H1 (cell line): ENCODE measurements at regions not wholly inside any gene's neighbourhood (a gene's known extent, or its start where the extent isn't known, plus 50 kb on each side); places are given as distances from the start of the nearest gene placed in this dataset.

Source experiments
- CTCF ChIA-PET: fragments of 300-600 bp; sonication (Branson Sonifier 250); formaldehyde crosslinking; loops from one replicate; lab custom pipeline; 2021; ENCODE audit not compliant: partially characterized antibody; lab: Charles Lee
- POLR2A ChIA-PET: fragments of 300-600 bp; sonication (Branson Sonifier 250); formaldehyde crosslinking; loops from one replicate; lab custom pipeline; 2021; ENCODE audit warnings: inconsistent platforms; ENCODE audit not compliant: partially characterized antibody; lab: Charles Lee
- DNase-seq, 2 experiments: peaks; one replicate each; pipeline versions ENCODE4 v3.0.0 to v3.0.0-alpha.2; 2010 to 2022; ENCODE audit warnings: low spot score in 2 of 2, low read depth in 1 of 2, mixed read lengths in 1 of 2
- FAIRE-seq: peaks from 2 replicates; lab custom pipeline; 2011; peaks lifted over from hg19 to GRCh38; lab: Jason Lieb, UNC
- H2AFZ ChIP-seq: 2 replicates; pipeline ENCODE4 v1.8.1; 2012; ENCODE audit warnings: low read length, inconsistent platforms
- H2AK5ac ChIP-seq: 2 replicates; pipeline ENCODE4 v1.6.1; 2013; ENCODE audit warnings: low read depth, low read length
- H2BK120ac ChIP-seq: replicated peaks from 2 replicates; pipeline ENCODE3; 2013; ENCODE audit warnings: low read depth, low read length, inconsistent platforms
- H2BK12ac ChIP-seq: 2 replicates; pipeline ENCODE4 v1.6.1; 2013; ENCODE audit warnings: low read depth, low read length
- H2BK15ac ChIP-seq: 2 replicates; pipeline ENCODE4 v1.6.1; 2013; ENCODE audit warnings: low read length
- H2BK20ac ChIP-seq: 2 replicates; pipeline ENCODE4 v1.6.1; 2013; ENCODE audit warnings: low read length
- H2BK5ac ChIP-seq: 2 replicates; pipeline ENCODE4 v1.6.1; 2013; ENCODE audit warnings: low read depth, low read length
- H3K14ac ChIP-seq: 2 replicates; pipeline ENCODE4 v1.6.1; 2013; ENCODE audit warnings: inconsistent platforms; ENCODE audit not compliant: insufficient read length
- H3K18ac ChIP-seq: 2 replicates; pipeline ENCODE4 v1.6.1; 2013; ENCODE audit warnings: low read length; ENCODE audit errors: extremely low read depth
- H3K23ac ChIP-seq: 2 replicates; pipeline ENCODE4 v1.6.1; 2013; ENCODE audit warnings: inconsistent platforms; ENCODE audit not compliant: insufficient read length
- H3K23me2 ChIP-seq: 2 replicates; pipeline ENCODE4 v1.6.1; 2013; ENCODE audit warnings: low read depth, low read length
- H3K27ac ChIP-seq: 2 replicates; pipeline ENCODE4 v1.6.1; 2011; ENCODE audit warnings: low read depth, low read length, inconsistent platforms
- H3K27me3 ChIP-seq, 4 experiments: replicated peaks in 1 of 4; 1 replicate in 1 of 4; 2 replicates in 3 of 4; pipeline versions ENCODE4 v1.6.1 to v1.8.1; 2011 to 2013; ENCODE audit warnings: low read length in 3 of 4, mild to moderate bottlenecking in 3 of 4, inconsistent platforms in 2 of 4, mixed read lengths in 2 of 4, moderate library complexity in 1 of 4; ENCODE audit not compliant: control insufficient read depth in 3 of 4, insufficient read depth in 3 of 4; ENCODE audit errors: extremely low read depth in 1 of 4
- H3K36me3 ChIP-seq, 4 experiments: 2 replicates each; pipeline versions ENCODE4 v1.6.1 to v1.8.1; 2011 to 2013; ENCODE audit warnings: mild to moderate bottlenecking in 4 of 4, low read length in 3 of 4, moderate library complexity in 2 of 4, control low read depth in 1 of 4, inconsistent platforms in 1 of 4; ENCODE audit not compliant: insufficient read depth in 4 of 4, control insufficient read depth in 2 of 4
- H3K4ac ChIP-seq: replicated peaks from 2 replicates; pipeline ENCODE3; 2013; ENCODE audit warnings: low read length, low read depth, mixed read lengths, inconsistent platforms; ENCODE audit not compliant: insufficient read length
- H3K4me1 ChIP-seq, 4 experiments: replicated peaks in 1 of 4; 1 replicate in 1 of 4; 2 replicates in 3 of 4; pipeline versions ENCODE4 v1.6.1 to v1.8.1; 2011 to 2013; ENCODE audit warnings: low read length in 3 of 4, inconsistent platforms in 2 of 4, mixed read lengths in 1 of 4; ENCODE audit not compliant: insufficient read depth in 4 of 4, control insufficient read depth in 3 of 4
- H3K4me2 ChIP-seq, 2 experiments: 2 replicates each; pipeline versions ENCODE4 v1.6.1 to v1.8.1; 2011 to 2013; ENCODE audit warnings: low read depth in 2 of 2, low read length in 2 of 2, control low read depth in 1 of 2, inconsistent platforms in 1 of 2, mild to moderate bottlenecking in 1 of 2; ENCODE audit not compliant: insufficient read depth in 1 of 2
- H3K4me3 ChIP-seq, 4 experiments: fragments of 200-600, 300-600 bp in 1 of 4; sonication (generic), shearing (Covaris generic), sonication (Bioruptor Twin) in 1 of 4; 2 replicates each; pipeline versions ENCODE4 v1.5.1 to v1.8.1; 2011 to 2016; ENCODE audit warnings: low read length in 4 of 4, low read depth in 3 of 4, control low read depth in 2 of 4, inconsistent platforms in 2 of 4, mild to moderate bottlenecking in 2 of 4, mixed read lengths in 1 of 4, moderate library complexity in 1 of 4; ENCODE audit not compliant: insufficient read depth in 2 of 4; ENCODE audit errors: extremely low read depth in 1 of 4
- H3K56ac ChIP-seq: replicated peaks from 2 replicates; pipeline ENCODE3; 2013; ENCODE audit warnings: low read depth, mild to moderate bottlenecking, mixed read lengths, low read length, inconsistent platforms; ENCODE audit not compliant: insufficient read length
- H3K79me1 ChIP-seq: 2 replicates; pipeline ENCODE4 v1.6.1; 2013; ENCODE audit warnings: low read depth, low read length, control low read depth
- H3K79me2 ChIP-seq, 2 experiments: 2 replicates each; pipeline versions ENCODE4 v1.6.1 to v1.8.1; 2012 to 2013; ENCODE audit warnings: low read length in 2 of 2, mild to moderate bottlenecking in 2 of 2, inconsistent platforms in 1 of 2; ENCODE audit not compliant: insufficient read depth in 2 of 2, control insufficient read depth in 1 of 2
- H3K9ac ChIP-seq, 4 experiments: replicated peaks in 1 of 4; 1 replicate in 1 of 4; 2 replicates in 3 of 4; pipeline versions ENCODE4 v1.6.1 to v1.8.1; 2011 to 2013; ENCODE audit warnings: low read depth in 3 of 4, low read length in 3 of 4, control low read depth in 2 of 4, mild to moderate bottlenecking in 2 of 4, moderate library complexity in 2 of 4, inconsistent platforms in 1 of 4; ENCODE audit errors: extremely low read depth in 1 of 4
- H3K9me3 ChIP-seq, 2 experiments: 2 replicates each; pipeline versions ENCODE4 v1.6.1 to v1.8.1; 2012 to 2013; ENCODE audit warnings: mild to moderate bottlenecking in 2 of 2, moderate library complexity in 2 of 2, control low read depth in 1 of 2, inconsistent platforms in 1 of 2, low read depth in 1 of 2, low read length in 1 of 2, mixed read lengths in 1 of 2; ENCODE audit not compliant: insufficient read depth in 2 of 2
- H4K20me1 ChIP-seq, 2 experiments: replicated peaks in 1 of 2; 2 replicates each; pipeline versions ENCODE3 to v1.8.1; 2011 to 2013; ENCODE audit warnings: inconsistent platforms in 2 of 2, low read length in 2 of 2, mild to moderate bottlenecking in 1 of 2; ENCODE audit not compliant: insufficient read depth in 2 of 2, control insufficient read depth in 1 of 2
- H4K5ac ChIP-seq: 2 replicates; pipeline ENCODE4 v1.6.1; 2013; ENCODE audit warnings: low read length, low read depth, mixed read lengths, inconsistent platforms; ENCODE audit not compliant: insufficient read length
- H4K8ac ChIP-seq: 2 replicates; pipeline ENCODE4 v1.8.0; 2013; ENCODE audit warnings: mild to moderate bottlenecking, moderate library complexity, low read length, inconsistent platforms; ENCODE audit not compliant: insufficient read depth; ENCODE audit errors: extremely low read depth
- H4K91ac ChIP-seq: replicated peaks from 2 replicates; pipeline ENCODE3; 2013; ENCODE audit warnings: low read length, mixed read lengths, inconsistent platforms; ENCODE audit not compliant: insufficient read length
- CBX5 ChIP-seq: fragments of 300-800, 300-1000 bp; sonication (generic); IDR thresholded peaks from 2 replicates; pipeline ENCODE4 v1.7.1; 2016; ENCODE audit warnings: antibody characterized with exemption, low read length, low read depth
- CHD1 ChIP-seq: IDR thresholded peaks from 2 replicates; pipeline ENCODE4 v1.6.1; 2012; ENCODE audit warnings: low read depth, low read length, improper control_type of control experiment
- EGR1 ChIP-seq: IDR thresholded peaks from 2 replicates; pipeline ENCODE4 v1.6.1; 2011; ENCODE audit warnings: low read depth, low read length, borderline replicate concordance
- KDM1A ChIP-seq: fragments of 200-600, 300-600 bp; sonication (generic); IDR thresholded peaks from 2 replicates; pipeline ENCODE4 v1.7.1; 2016; ENCODE audit warnings: mild to moderate bottlenecking, low read length, borderline replicate concordance
- POU5F1 ChIP-seq: IDR thresholded peaks from 2 replicates; pipeline ENCODE4 v1.6.1; 2011; ENCODE audit warnings: low read depth, mild to moderate bottlenecking, low read length, moderate library complexity
- SIX5 ChIP-seq: IDR thresholded peaks from 2 replicates; pipeline ENCODE4 v1.6.1; 2011; ENCODE audit warnings: mild to moderate bottlenecking, low read depth, low read length
- SP4 ChIP-seq: IDR thresholded peaks from 2 replicates; pipeline ENCODE4 v1.6.1; 2012; ENCODE audit warnings: low read length, inconsistent platforms
- TAF7 ChIP-seq: optimal IDR thresholded peaks from 2 replicates; pipeline ENCODE3; 2011; ENCODE audit warnings: low read depth, mild to moderate bottlenecking, inconsistent platforms, low read length, moderate library complexity, borderline replicate concordance
- TBP ChIP-seq: IDR thresholded peaks from 2 replicates; pipeline ENCODE4 v1.6.1; 2011; ENCODE audit warnings: low read depth, low read length, improper control_type of control experiment
- TCF12 ChIP-seq: IDR thresholded peaks from 2 replicates; pipeline ENCODE4 v1.6.1; 2011; ENCODE audit warnings: low read depth, mild to moderate bottlenecking, low read length
- WGBS, 2 experiments: shearing (Covaris generic) in 1 of 2; methylation state at CpG; one replicate each; pipeline versions ENCODE4 v1.1.6 to v1.1.7; 2013 to 2015; ENCODE audit warnings: low lambda C conversion rate in 2 of 2, mixed read lengths in 2 of 2, inconsistent platforms in 1 of 2, low coverage in 1 of 2, missing lambda C conversion rate in 1 of 2; ENCODE audit not compliant: insufficient replicate concordance in 2 of 2, insufficient coverage in 1 of 2, insufficient read length in 1 of 2; ENCODE audit errors: extremely low coverage in 1 of 2, missing lambda C conversion rate in 1 of 2; 5-methylcytosine and 5-hydroxymethylcytosine counted together

- no peak overlapping the region for H3K14ac ChIP-seq
- peaks cover 0 to 10% (median 0%) of the 10 kb centered on the region in 4 experiments; a peak in 1 of 7 replicates for H3K4me1 ChIP-seq
- ChIA-PET POLR2A (no interaction called here), CTCF (interaction anchor here (4.3 kb wide), 1 partner anchor 13 kb away, joined by 27 read pairs; no protein-coding TSS in a partner anchor)
- no peaks in the 10 kb centered on the region for H3K27me3 ChIP-seq
- no peak overlapping the region for H2BK20ac ChIP-seq
- no peaks in the 10 kb centered on the region for H3K79me2 ChIP-seq
- H3K9ac ChIP-seq = no peak overlapping the region
- no peak overlapping the region for H3K23ac ChIP-seq
- H4K20me1 ChIP-seq = peaks cover 0 to 5% of the 10 kb centered on the region in 2 experiments
- H4K91ac ChIP-seq = no peak overlapping the region
- TF ChIP-seq TBP (no peak), SIX5 (no peak), TCF12 (no peak), SP4 (no peak), CBX5 (no peak), TAF7 (no peak), POU5F1 (no peak), EGR1 (no peak), CHD1 (no peak), KDM1A (no peak)
- no peak overlapping the region for H4K8ac ChIP-seq
- H3K23me2 ChIP-seq = no peaks in the 10 kb centered on the region
- H2BK15ac ChIP-seq = no peak overlapping the region
- H3K36me3 ChIP-seq = no peaks in the 10 kb centered on the region
- H2BK12ac ChIP-seq = no peak overlapping the region
- H2AK5ac ChIP-seq = no peak overlapping the region
- H3K79me1 ChIP-seq = no peaks in the 10 kb centered on the region
- H3K9me3 ChIP-seq = no peaks in the 10 kb centered on the region
- H3K4me2 ChIP-seq = no peak overlapping the region
- no peak overlapping the region for H3K27ac ChIP-seq
- H3K4ac ChIP-seq = no peak overlapping the region
- H2BK5ac ChIP-seq = no peak overlapping the region
- H2BK120ac ChIP-seq = no peak overlapping the region
- 87% methylated on average over 8 of the region's 8 CpGs; no CpG with 5 or more reads in 1 of the 2 experiments for WGBS, 2 experiments
- H3K4me3 ChIP-seq = no peak overlapping the region
- H2AFZ ChIP-seq = no peak overlapping the region
- no peak overlapping the region for H3K18ac ChIP-seq
- no peak overlapping the region for H4K5ac ChIP-seq
- DNase-seq (no peak), FAIRE-seq (no peak)
- H3K56ac ChIP-seq = no peak overlapping the region
These were observed 233.0 kb downstream of the WDR11 start for GRCh38 chr10:121084016-121084674.
